T-helper 1 cell (primary cell): ENCODE measurements at regions not wholly inside any gene's neighbourhood (a gene's known extent, or its start where the extent isn't known, plus 50 kb on each side); places are given as distances from the start of the nearest gene placed in this dataset.

Experiments
- DNase-seq, 5 donors: peaks; one replicate each; pipeline ENCODE4 v3.0.0-alpha.2; 2012 to 2020

GRCh38 chr10:2519139-2519538 is 548.2 kb upstream of the PFKP start:
- DNase-seq = no peak

- DNase-seq = no peak
Measured at GRCh38 chr10:2509081-2509531, 558.2 kb upstream of the PFKP start.

GRCh38 chr10:2501366-2501940 is 565.9 kb upstream of the PFKP start:
- peak in 1 of 5 donors; percentile 1 for DNase-seq

- no peak for DNase-seq
Measured at GRCh38 chr10:2494399-2494798, 572.9 kb upstream of the PFKP start.

DNA sequence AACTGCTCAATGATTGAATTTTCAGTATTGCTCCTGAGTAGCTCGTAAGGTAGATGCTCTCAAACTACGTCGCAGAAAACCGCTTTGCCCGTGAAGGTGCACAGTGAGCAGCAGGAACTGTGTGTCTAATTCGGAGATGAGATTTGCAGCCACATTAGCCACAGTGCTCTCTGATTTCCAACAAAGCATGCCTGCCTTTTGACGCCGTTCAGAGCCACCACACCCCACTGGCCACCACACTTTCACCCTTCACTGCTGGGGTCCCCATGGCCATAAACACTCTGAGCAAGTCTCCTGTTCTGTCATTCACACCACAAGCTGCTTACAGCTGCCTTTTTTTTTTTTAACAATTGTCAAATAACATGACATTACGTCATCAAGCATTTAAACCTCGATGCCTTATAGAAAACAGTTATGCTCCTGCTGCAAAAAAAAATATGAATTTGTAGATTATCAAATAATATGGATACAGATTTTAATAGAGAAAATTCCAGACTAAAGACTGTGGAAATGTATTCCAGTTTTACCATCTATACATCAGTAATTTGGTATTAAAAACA is 578.8 kb upstream of the PFKP start:
- no peak for DNase-seq

DNA sequence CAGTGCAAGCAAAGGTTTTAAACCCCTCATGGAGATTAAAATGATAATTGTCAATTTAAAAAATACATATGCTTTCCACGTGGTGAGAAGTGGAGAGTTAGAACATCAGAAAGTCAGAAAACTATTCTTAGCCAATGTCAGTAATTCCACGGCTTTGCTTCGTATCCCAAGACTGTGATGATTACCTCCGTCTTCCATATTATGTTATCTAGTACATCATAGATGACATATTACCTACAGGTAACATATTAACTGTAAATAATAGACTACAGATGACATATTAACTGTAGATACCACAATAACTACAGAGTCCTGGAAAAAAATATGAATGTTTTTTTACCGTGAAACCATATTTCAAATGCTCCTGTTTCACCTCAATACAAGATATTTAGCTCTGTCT is 579.4 kb upstream of the PFKP start:
- no peak for DNase-seq

GRCh38 chr10:2478656-2479055 is 588.7 kb upstream of the PFKP start:
- no peak for DNase-seq

GRCh38 chr10:2476812-2477553 is 590.4 kb upstream of the PFKP start:
- DNase-seq = no peak

- DNase-seq = no peak
Measured at GRCh38 chr10:2476218-2476811, 591.0 kb upstream of the PFKP start.

DNA sequence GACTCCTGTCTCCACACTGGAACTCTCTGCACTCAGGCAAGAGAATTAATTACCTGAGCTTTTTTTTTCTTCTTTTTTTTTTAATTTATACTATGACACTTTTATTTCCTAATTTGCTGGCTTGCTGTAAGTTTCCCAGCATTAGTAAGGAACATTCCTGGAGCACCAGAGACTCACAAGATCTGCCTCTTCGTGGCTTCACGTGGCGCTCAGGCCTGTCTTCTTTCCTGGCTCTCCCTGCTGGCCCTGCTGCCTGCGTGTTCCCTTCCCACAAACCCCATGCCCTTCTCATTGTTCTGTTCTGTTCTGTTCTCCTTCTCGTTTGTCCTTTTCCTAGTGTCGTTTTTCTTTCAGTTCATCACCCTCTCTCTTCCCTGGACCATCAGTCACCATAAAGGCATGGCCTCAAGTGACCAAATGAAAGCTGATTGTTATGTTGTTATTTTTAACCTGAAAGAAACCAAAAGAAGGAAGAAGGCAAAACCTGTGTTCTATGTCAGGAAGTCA is 591.6 kb upstream of the PFKP start:
- no peak for DNase-seq

DNA sequence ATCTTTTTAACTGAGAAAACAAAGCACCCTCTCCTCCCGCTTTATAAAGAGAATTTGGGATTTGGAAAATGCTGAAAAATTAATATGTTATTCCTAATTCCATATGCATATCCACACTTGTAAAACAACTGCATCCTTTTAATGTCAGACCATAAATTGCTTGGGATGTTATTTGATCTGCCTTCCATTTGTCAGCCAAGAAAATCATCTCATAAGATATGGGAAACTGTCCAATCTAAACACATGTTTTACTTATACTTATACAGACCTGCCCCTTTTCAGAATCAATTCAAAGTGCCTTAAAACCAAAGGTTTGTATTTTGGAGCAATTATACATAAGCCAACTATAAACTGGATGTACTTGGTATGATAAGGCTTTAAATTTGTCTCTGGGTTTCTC is 595.5 kb upstream of the PFKP start:
- DNase-seq = no peak

- DNase-seq = no peak
Measured at GRCh38 chr10:2469802-2470201, 597.5 kb upstream of the PFKP start.

GRCh38 chr10:2464483-2464882 is 602.9 kb upstream of the PFKP start:
- DNase-seq = no peak

DNA sequence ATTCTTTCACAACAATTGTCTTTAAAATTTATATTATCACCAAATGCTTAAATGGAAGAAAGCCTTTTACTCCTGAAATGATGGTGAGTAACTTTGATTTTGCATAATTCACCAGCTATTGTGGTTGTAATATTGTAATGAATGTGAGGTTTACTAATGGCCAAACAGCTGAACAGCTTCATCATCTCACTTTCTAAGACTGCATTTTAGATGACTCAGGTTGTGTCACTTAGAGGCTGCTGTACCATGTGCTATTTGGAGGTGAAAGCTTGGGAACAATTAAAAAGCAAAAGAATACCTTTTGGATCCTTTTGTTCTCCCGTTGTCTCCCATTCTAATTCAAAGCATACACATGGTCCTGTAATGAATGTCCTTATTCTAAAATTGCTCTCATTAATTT is 604.0 kb upstream of the PFKP start:
- DNase-seq = no peak

GRCh38 chr10:2462581-2462980 is 604.8 kb upstream of the PFKP start:
- DNase-seq = no peak

DNA sequence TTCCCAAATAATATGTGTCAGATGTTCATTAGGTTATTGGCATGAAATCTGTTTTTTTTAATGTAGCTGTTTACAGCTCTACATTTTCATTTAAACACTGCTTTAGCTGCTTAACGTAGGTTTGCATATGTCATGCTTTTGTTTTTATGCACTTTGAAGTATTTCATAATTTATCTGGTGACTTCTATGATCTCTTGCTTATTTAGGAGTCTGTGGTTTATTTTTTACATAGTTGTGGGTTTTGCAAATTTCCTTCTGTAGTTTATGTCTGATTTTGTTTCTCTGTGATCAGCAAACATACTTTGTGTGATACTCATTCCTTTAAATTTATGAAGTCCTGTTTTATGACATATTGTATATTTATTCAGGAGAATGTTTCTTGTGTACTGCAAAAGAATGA is 606.5 kb upstream of the PFKP start:
- no peak for DNase-seq

DNA sequence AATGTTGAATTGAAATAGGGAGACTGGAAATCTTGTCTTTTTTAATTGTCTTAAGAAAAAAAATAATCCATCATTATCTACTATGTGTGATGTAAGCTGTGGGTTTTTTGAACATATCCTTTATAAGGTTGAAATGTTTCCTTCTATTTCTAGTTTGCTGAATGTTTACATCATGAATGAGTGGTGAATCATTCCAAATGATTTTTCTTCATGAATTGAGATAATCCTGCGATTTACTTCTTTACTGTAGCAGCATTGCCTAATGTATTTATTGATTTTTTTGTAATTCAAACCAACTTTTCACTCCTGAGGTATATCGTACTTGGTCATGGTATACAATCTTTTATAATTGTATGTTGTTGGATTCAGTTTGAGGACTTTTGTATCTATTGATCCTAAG is 607.6 kb upstream of the PFKP start:
- DNase-seq = no peak

- DNase-seq = no peak
Measured at GRCh38 chr10:2456834-2457233, 610.5 kb upstream of the PFKP start.

DNA sequence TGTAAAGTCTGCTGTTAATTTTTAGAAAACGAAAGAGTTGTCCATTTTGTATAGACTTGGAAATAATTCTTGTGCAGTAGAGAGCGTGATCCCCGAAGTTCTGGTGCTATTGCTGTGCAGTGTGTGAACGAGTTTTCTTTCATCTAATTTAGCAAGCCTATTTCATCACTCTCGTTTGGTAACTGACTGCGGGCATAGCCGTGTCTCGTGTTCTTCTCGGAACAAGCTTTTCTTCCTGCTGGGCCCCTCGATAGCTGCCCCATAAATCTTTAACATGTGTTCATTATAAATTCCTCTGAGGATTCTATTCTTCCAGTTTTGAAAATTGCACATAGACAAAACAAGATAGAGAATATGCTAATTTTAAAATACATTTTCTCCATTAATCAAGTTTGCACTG is 622.0 kb upstream of the PFKP start:
- no peak for DNase-seq

- no peak for DNase-seq
Measured at GRCh38 chr10:2439983-2440382, 627.4 kb upstream of the PFKP start.

- no peak for DNase-seq
Measured at GRCh38 chr10:2439000-2439399, 628.3 kb upstream of the PFKP start.

DNA sequence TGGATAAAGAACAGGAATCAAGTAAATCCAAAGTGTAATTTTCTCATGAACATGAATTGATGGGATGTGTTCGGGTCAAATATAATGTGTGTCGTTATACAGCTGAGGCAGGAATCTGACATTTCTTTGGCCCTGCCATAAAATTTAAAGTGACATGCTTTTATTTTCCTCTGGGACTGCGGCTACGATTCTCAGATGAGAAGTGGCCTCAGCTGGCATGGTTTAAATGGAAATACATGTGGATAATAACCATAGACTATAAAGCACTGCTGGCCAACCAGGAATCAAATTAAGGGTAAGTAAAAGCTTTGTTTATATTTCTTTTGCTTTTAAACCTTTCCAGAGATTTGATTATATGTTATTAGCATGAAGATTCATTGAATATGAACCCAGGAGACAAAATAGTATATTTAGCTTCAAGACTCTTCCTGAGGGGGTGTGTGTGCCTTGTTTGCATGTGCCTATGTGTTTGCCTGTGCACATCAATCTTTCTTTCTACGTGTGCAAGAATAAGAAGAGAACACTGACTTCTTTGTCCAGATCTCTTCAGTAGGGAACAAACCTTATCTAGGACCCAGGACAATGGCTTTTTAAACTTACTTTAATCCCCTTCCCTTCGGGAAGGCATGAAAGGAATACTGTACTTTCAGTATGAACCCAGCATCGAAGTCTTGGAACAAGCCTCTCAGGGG is 629.0 kb upstream of the PFKP start:
- no peak for DNase-seq

- no peak for DNase-seq
Measured at GRCh38 chr10:2436933-2437332, 630.4 kb upstream of the PFKP start.
